ENCODE measurements at regions not wholly inside any gene's neighbourhood (a gene's known extent, or its start where the extent isn't known, plus 50 kb on each side); places are given as distances from the start of the nearest gene placed in this dataset.

DNA sequence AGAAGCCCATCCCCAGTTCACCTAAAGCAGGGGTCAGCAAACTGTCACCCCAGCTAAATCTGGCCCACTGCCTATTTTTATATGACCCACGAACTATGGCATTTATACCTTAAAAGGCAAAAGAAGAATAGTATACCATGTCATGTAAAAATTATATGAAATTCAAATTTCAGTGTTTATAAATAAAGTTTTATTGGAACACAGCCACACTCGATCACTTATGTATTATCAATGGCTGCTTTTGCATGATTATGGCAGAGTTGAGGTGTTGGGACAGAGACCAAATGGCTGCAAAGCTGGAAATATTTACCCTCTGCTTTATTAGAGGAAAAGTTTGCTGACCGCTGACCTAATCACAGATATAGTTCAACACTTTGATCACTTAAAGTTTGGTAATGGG, 59.2 kb upstream of the GATB start:
- Histone ChIP-seq H3K4me1 (ENCODE audit: insufficient read depth, low read length) (no peaks in the 10 kb centered on the region), H3K9me3 (ENCODE audit: low read length) (no peaks in the 10 kb centered on the region), H3K36me3 (ENCODE audit: insufficient read depth, low read length) (no peaks in the 10 kb centered on the region), H3K9ac (ENCODE audit: low read length) (no peak overlapping the region), H3K27me3 (ENCODE audit: control insufficient read depth in 1 of 2, insufficient read depth in 2 of 2, low read length in 2 of 2) (no peaks in the 10 kb centered on the region), H3K4me3 (ENCODE audit: low read depth in 1 of 2, low read length in 2 of 2) (no peak overlapping the region), H3K27ac (ENCODE audit: low read depth, low read length) (no peak overlapping the region)

- no peak overlapping the region for H3K4me3 ChIP-seq (ENCODE audit: low read depth in 1 of 2, low read length in 2 of 2)
- no peaks in the 10 kb centered on the region for H3K27me3 ChIP-seq (ENCODE audit: control insufficient read depth in 1 of 2, insufficient read depth in 2 of 2, low read length in 2 of 2)
- H3K9me3 ChIP-seq (ENCODE audit: low read length): no peaks in the 10 kb centered on the region
- H3K4me1 ChIP-seq (ENCODE audit: insufficient read depth, low read length): no peaks in the 10 kb centered on the region
- no peaks in the 10 kb centered on the region for H3K36me3 ChIP-seq (ENCODE audit: insufficient read depth, low read length)
- H3K9ac ChIP-seq (ENCODE audit: low read length): no peak overlapping the region
- no peak overlapping the region for H3K27ac ChIP-seq (ENCODE audit: low read depth, low read length)
These were observed 50.6 kb upstream of the GATB start for GRCh38 chr4:151811403-151811802.
